ENCODE measurements at regions not wholly inside any gene's neighbourhood (a gene's known extent, or its start where the extent isn't known, plus 50 kb on each side); places are given as distances from the start of the nearest gene placed in this dataset.
A peak's percentile ranks its signal among the peaks of the same experiment; 100 is the strongest.

GRCh38 chrX:74138943-74139342 is 165.0 kb upstream of the ZCCHC13 start:
- Histone ChIP-seq H3K4me2 (no peak overlapping the region), H3K4me1 (no peaks in the 10 kb centered on the region), H3K4me3 (no peak overlapping the region), H3K9me3 (no peaks in the 10 kb centered on the region; the same call in 2 of the 3 replicates), H3K27ac (no peak overlapping the region)
- POLR2A ChIA-PET, result no interaction called here
- no peak for FAIRE-seq
- no peak for ATAC-seq
- no peak for DNase-seq (ENCODE audit: low read depth in 1 of 2, low spot score in 1 of 2)
- CTCF ChIA-PET, result interaction anchor here (1.2 kb wide), 1 partner anchor 31 kb away, joined by 3 read pairs; no protein-coding TSS in a partner anchor
- TF ChIP-seq FOSL2 (IDR thresholded peaks at IDR 0.05), result no peak
- TF ChIP-seq FOSL2 (CRISPR knock-in tag; IDR thresholded peaks at IDR 0.05), result no peak
- TF ChIP-seq, protein P1, sequence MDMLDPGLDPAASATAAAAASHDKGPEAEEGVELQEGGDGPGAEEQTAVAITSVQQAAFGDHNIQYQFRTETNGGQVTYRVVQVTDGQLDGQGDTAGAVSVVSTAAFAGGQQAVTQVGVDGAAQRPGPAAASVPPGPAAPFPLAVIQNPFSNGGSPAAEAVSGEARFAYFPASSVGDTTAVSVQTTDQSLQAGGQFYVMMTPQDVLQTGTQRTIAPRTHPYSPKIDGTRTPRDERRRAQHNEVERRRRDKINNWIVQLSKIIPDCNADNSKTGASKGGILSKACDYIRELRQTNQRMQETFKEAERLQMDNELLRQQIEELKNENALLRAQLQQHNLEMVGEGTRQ (IDR thresholded peaks at IDR 0.05), result no peak

DNA sequence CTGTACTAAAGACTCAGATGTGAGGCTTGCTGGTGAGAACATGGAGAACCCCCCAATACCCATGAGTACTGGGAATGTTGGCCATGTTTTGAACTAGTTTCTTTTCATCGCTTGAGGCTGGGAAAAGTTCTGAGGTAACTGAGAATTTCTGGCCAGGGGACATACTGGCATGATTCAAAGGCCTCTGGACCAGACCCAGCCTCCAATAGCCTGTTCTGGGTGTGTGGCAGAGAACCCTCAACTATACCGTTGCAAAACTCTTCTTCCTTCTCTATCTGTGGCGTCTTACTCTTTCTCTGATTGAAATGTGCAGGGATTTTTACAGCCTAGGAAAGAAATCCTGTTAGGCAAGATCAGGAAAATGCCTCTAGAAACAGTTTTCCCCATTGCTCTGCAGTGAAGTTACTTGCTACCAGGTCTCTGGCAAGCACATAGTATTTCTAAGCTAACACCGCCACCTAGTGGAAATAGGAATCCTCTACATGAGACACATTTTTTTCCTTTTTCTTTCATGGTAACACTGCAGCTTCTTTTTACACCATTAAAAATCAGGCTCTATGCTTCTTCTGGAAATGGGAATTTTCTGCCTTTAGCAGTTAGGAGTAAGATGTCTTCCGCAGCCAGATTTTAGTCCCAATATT is 170.7 kb upstream of the ZCCHC13 start:
- TF ChIP-seq, protein P2, sequence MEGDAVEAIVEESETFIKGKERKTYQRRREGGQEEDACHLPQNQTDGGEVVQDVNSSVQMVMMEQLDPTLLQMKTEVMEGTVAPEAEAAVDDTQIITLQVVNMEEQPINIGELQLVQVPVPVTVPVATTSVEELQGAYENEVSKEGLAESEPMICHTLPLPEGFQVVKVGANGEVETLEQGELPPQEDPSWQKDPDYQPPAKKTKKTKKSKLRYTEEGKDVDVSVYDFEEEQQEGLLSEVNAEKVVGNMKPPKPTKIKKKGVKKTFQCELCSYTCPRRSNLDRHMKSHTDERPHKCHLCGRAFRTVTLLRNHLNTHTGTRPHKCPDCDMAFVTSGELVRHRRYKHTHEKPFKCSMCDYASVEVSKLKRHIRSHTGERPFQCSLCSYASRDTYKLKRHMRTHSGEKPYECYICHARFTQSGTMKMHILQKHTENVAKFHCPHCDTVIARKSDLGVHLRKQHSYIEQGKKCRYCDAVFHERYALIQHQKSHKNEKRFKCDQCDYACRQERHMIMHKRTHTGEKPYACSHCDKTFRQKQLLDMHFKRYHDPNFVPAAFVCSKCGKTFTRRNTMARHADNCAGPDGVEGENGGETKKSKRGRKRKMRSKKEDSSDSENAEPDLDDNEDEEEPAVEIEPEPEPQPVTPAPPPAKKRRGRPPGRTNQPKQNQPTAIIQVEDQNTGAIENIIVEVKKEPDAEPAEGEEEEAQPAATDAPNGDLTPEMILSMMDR (IDR thresholded peaks at IDR 0.05), result peak; percentile 74
- TF ChIP-seq HDAC2 (IDR thresholded peaks at IDR 0.05), result no peak
- TF ChIP-seq ZC3H11A (IDR thresholded peaks at IDR 0.05), result no peak
- no peak for TF ChIP-seq CHD2 (IDR thresholded peaks at IDR 0.05; ENCODE audit: low read length, partially characterized antibody)
- no peak for TF ChIP-seq CHD4 (IDR thresholded peaks at IDR 0.05; ENCODE audit: borderline replicate concordance)
- TF ChIP-seq SMC3 (IDR thresholded peaks at IDR 0.05), result peak; percentile 80
- no peak for TF ChIP-seq HEYL (CRISPR knock-in tag; IDR thresholded peaks at IDR 0.05)
- TF ChIP-seq, protein P3, sequence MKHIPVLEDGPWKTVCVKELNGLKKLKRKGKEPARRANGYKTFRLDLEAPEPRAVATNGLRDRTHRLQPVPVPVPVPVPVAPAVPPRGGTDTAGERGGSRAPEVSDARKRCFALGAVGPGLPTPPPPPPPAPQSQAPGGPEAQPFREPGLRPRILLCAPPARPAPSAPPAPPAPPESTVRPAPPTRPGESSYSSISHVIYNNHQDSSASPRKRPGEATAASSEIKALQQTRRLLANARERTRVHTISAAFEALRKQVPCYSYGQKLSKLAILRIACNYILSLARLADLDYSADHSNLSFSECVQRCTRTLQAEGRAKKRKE (CRISPR knock-in tag; IDR thresholded peaks at IDR 0.05; ENCODE audit: low read depth), result no peak
- TF ChIP-seq RAD21 (conservative IDR thresholded peaks at IDR 0.05 in 1 of 2, IDR thresholded peaks at IDR 0.05 in 1 of 2), result peak; percentile 85 to 88
- H3K27ac ChIP-seq, result no peak overlapping the region
- FAIRE-seq (peak; percentile 92), DNase-seq (ENCODE audit: low read depth in 1 of 2, low spot score in 1 of 2) (peak; percentile 46 to 62), ATAC-seq (peak; percentile 78 to 91; a peak in 5 of 6 replicates)
- 29% methylated on average over 5 of the region's 5 CpGs for WGBS (ENCODE audit: missing lambda C conversion rate)
- POLR2A ChIA-PET, result interaction anchor here (0.7 kb wide), 1 partner anchor 1564 kb away, joined by 3 read pairs; no protein-coding TSS in a partner anchor
- CTCF ChIA-PET, result interaction anchor here (0.8 to 3.1 kb wide), 12 partner anchors 8 to 843 kb away, joined by 3 to 22 read pairs (median 4); partner anchors contain the start of gene XIST
- H3K4me1 ChIP-seq, result no peaks in the 10 kb centered on the region
- no peak overlapping the region for H3K4me3 ChIP-seq
- H3K4me2 ChIP-seq, result no peak overlapping the region
- no peaks in the 10 kb centered on the region for H3K9me3 ChIP-seq

DNA sequence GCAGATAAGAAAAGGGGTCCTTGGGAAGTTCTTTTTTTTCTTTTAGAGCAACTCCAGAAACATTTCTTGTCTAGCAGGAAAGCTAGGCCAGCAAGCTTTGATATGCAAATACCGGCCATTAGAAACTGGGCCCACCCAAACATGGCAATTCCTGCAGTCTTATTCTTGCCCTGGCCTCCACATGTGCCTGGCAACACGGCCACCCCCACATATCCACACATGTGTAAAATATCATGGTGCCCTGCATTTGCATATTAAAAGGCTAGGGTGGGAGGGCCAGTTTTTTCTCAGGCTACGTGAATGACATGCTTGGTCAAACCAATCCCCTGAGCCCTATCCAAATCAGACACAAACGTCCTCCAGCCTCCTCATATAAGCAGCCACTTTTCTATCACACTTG is 171.7 kb upstream of the ZCCHC13 start:
- Histone ChIP-seq H3K4me2 (no peak overlapping the region), H3K4me3 (no peak overlapping the region), H3K27ac (no peak overlapping the region), H3K9me3 (no peaks in the 10 kb centered on the region), H3K4me1 (no peaks in the 10 kb centered on the region)
- DNase-seq (ENCODE audit: low read depth in 1 of 2, low spot score in 1 of 2) (no peak), FAIRE-seq (no peak), ATAC-seq (no peak)
- ChIA-PET POLR2A (no interaction called here), CTCF (interaction anchor here (0.9 to 3.1 kb wide), 6 partner anchors 10 to 279 kb away, joined by 3 to 9 read pairs (median 4); partner anchors contain the start of gene XIST)
- WGBS (ENCODE audit: missing lambda C conversion rate), result 73% methylated on average over 4 of the region's 4 CpGs
- TF ChIP-seq, protein P4, sequence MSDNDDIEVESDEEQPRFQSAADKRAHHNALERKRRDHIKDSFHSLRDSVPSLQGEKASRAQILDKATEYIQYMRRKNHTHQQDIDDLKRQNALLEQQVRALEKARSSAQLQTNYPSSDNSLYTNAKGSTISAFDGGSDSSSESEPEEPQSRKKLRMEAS (IDR thresholded peaks at IDR 0.05), result no peak
- TF ChIP-seq HEYL (CRISPR knock-in tag; IDR thresholded peaks at IDR 0.05), result no peak
- no peak for TF ChIP-seq HOXA7 (CRISPR knock-in tag; IDR thresholded peaks at IDR 0.05)
- TF ChIP-seq GATA3 (IDR thresholded peaks at IDR 0.05; ENCODE audit: borderline replicate concordance), result no peak
- no peak for TF ChIP-seq JUNB (IDR thresholded peaks at IDR 0.05)
- no peak for TF ChIP-seq FOXS1 (CRISPR knock-in tag; IDR thresholded peaks at IDR 0.05)
- TF ChIP-seq HOXB5 (CRISPR knock-in tag; IDR thresholded peaks at IDR 0.05), result no peak
- TF ChIP-seq CEBPB (IDR thresholded peaks at IDR 0.05), result no peak
- no peak for TF ChIP-seq RAD21 (conservative IDR thresholded peaks at IDR 0.05 in 1 of 2, IDR thresholded peaks at IDR 0.05 in 1 of 2)
- TF ChIP-seq JUN (IDR thresholded peaks at IDR 0.05), result no peak
- no peak for TF ChIP-seq TFCP2L1 (CRISPR knock-in tag; IDR thresholded peaks at IDR 0.05)
- TF ChIP-seq ELK1 (IDR thresholded peaks at IDR 0.05; ENCODE audit: low read depth, low read length), result no peak
- TF ChIP-seq HMGXB4 (CRISPR knock-in tag; IDR thresholded peaks at IDR 0.05; ENCODE audit: borderline replicate concordance), result no peak
- no peak for TF ChIP-seq POLR2AphosphoS2 (conservative IDR thresholded peaks at IDR 0.05; ENCODE audit: low read length)

Measured in A549 (cell line).